ENCODE measurements at regions not wholly inside any gene's neighbourhood (a gene's known extent, or its start where the extent isn't known, plus 50 kb on each side); places are given as distances from the start of the nearest gene placed in this dataset.
"Not testable (repeated sequence)": the region's sequence is repeated elsewhere in the genome, so short reads cannot be mapped to it uniquely, and the experiment has no call there.

- DNase-seq = no peak
Measured at GRCh38 chr6:150684161-150684560, 84.5 kb downstream of the PLEKHG1 start.

- no peak for DNase-seq
Measured at GRCh38 chr6:150684714-150685459, 85.2 kb downstream of the PLEKHG1 start.

DNA sequence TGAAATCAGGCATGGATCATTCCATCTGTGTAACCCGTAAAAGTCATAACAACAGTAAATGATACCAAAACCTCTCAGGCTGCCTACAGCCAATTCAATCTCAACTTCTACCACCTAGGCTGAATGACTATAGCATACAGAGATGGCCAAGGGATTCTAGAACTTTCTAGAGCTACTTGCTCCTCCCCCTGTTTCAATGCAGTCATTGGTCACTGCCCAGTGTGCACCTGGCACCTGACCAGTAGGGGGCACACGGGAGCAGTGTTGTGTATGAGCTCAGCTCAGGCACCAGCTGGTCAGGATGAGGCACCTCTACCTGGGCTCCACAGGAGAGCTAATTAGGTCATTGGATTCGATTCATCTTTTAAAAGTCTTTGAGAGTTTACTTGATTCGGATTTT is 86.2 kb downstream of the PLEKHG1 start:
- DNase-seq = peak; percentile 64

GRCh38 chr6:150686566-150686965 is 86.9 kb downstream of the PLEKHG1 start:
- no peak for DNase-seq

GRCh38 chr6:150687508-150687907 is 87.8 kb downstream of the PLEKHG1 start:
- no peak for DNase-seq

DNA sequence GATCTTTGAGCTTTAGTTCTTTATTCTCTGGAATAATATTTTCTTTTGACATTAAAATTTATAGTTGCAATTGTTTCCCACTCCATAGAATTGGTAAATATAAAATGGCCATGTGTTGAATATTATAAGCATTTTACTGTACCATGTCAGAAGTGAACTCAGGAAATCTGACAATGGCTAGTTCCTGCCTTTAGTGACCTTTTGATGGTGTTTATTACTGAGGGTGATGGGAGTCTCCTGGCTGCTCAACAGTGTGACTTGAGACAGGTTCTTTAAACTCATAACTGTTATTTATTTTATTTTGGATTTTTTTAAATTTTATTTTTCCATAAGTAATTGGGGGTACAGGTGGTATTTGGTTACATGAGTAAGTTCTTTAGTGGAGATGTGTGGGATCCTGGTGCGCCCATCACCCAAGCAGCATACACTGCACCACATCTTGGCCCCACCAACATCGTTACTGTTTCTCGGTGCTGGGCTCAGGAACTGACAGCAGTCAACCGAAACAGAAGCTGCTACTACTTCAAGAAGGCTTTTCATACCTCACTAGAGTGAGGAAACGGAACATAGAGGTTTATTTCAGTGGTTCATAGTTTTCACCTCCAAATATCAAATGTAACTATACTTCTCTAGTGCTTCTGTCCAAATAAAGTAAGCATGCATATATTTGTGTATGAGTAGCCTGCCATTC is 90.4 kb downstream of the PLEKHG1 start:
- no peak for DNase-seq

DNA sequence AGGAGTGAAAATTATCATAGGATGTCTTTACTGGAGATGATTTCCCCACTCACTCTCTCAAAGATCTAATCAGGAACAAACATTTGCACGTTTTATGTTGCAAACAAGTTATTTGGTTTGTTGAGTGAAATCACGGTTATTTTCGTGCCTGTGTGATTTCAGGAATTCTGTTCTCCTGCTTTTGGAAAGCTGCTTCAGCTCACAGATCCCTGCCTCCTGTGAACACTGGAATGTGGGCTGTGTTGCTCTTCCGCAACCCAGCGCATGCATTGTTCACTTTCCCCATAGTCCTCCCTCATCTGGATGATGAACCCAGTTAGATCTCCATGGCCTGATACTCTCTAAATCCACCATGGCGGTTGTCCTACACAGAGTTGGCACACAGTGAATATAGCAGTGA is 91.0 kb downstream of the PLEKHG1 start:
- DNase-seq = no peak

DNA sequence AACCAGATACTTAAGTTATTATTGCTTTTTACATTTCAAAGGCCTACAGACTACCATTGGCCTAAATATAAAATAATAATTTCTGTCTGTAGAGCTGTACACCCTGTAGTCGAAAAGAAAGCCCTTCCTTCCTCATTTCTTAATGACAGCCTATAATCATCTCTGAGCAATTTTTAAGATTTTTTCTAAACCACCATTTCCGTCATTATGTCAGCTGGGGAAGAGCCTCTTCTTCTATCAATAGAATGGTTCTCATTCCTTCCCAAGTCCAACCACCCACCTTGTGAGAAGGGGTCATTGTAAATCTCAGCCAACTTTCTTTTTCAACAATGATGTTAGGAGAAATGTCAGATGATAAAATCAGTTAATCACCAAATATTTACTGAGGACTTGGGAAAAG is 91.8 kb downstream of the PLEKHG1 start:
- DNase-seq = no peak

GRCh38 chr6:150692604-150693003 is 92.9 kb downstream of the PLEKHG1 start:
- DNase-seq = no peak

DNA sequence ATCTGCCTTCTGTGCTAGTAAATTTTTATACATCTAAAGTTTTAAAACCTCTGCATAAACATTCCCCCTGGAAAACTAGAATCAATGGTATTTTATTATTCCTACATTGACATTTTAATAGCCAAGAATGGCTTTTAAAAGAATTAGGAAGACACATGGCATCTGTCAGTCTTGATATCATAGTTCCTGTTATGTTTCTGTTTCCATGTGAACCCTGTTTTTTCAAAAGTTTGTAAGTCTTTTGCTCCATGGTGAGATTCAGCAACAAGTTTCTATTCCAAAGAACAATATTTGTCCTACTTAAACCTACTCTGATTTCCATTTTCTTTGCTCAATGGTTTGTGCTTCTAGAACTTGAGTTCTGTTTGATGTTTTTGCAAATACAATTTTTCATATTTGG is 95.2 kb downstream of the PLEKHG1 start:
- DNase-seq = no peak

DNA sequence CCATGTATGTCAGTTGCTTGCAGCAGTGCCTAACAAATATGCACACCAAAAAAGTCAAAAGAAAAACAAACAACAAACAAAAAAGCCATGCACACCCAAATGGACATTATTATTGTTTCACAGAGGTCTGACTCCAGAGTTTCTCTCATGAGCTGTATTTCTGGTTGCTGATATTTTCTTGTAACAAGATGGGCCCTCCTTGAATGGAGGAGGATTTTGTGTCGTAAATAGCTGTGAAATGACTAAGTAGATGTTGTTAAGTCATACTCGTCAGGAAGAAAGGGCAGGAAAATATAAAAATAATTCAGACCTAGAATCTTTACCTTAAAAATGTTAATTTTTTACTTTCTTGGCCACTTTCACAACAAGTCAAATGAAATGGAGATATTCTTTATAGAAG is 96.0 kb downstream of the PLEKHG1 start:
- DNase-seq = no peak

DNA sequence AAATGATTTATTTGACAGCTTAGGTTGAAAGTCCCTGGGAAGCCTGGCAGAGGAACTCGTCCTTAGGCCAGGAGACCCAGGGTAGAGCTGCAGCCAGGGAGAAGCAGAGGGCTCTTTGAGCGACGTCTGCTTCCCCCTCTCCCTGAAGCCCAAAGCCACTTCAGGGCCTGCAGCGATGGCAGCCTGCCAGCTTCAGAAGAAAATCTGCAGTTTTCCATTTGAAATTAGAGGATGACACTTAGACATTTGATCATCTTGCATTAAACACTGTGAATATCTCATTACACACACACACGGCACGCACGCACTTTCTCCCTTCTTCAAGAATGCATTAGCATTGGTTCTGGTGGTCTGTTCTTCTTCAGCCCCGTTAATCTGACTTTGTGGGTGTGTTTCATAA is 96.5 kb downstream of the PLEKHG1 start:
- no peak for DNase-seq

DNA sequence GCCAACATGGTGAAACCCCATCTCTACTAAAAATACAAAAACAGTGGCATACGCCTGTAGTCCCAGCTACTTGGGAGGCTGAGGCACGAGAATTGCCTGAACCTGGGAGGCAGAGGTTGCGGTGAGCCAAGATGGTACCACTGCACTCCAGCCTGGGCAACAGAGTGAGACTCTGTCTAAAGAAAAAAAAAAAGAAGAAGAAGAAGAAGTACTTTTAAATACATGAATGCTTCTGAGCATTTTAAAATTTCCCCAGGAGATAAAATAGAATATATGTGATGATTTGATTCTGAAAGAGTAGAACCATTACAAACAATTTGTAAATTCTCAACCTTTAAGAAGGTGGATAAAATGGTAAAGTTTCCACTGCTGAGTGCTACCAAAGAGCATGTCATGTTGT is 97.2 kb downstream of the PLEKHG1 start:
- not testable (repeated sequence) for DNase-seq

GRCh38 chr6:150697515-150697914 is 97.8 kb downstream of the PLEKHG1 start:
- no peak for DNase-seq

DNA sequence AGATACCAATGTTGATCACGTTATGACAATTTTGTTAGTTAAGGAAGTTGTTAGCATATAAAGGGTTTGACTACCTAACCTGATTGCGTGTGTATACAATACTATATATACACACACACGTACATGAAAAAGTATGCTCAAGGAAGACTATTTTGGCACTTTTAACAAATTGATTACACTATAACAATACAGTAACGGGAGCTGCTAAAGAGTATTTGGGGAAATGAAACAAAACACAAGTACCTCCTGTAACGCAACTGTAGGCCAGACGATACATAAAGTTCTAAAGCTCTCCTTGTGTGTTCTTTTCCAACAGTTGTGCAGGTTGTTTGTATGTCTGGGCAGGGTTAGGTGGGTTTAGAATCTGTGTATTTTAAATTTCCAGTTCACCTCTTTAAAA is 98.7 kb downstream of the PLEKHG1 start:
- DNase-seq = no peak

GRCh38 chr6:150702675-150703074 is 103.0 kb downstream of the PLEKHG1 start:
- DNase-seq = no peak

- no peak for DNase-seq
Measured at GRCh38 chr6:150704447-150705192, 104.9 kb downstream of the PLEKHG1 start.

- no peak for DNase-seq
Measured at GRCh38 chr6:150705392-150705791, 105.7 kb downstream of the PLEKHG1 start.

DNA sequence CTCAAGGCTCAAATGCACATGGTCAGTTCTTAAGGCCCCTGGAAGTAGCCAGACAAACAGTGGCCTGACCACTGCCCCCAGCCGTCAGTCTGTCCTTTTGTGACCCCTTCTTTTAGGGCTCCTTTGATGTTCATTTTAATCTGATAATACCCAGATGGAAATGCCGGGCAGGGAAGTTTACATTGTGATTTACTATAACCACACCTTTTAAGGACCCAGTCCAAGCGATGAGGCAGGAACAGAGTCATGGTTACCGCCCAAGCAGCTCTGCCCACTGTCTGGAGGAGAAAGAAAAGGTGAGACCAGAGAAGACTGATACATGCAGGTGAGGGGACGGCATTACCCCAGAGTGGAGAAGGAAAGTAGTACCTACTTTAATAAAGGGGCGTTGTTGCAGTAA is 110.6 kb downstream of the PLEKHG1 start:
- no peak for DNase-seq

DNA sequence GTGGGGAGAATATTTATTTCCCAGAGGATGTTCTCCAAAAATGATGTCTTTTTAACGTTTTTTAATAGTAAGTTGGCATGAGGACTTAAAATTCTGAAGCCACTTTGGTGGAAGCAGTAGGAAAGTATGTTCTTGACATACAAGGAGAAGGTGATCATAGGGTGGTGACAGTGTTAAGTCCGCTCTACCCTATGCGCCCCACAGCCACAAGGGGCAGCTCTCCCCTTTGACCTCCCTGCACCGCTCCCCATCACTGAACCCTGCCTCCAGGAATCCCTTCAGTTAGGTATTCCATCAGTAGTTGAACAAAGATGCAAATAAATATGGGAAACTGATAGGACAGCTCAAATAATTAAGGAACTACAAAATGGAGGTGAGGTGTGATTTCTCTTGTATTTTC is 111.4 kb downstream of the PLEKHG1 start:
- no peak for DNase-seq

DNA sequence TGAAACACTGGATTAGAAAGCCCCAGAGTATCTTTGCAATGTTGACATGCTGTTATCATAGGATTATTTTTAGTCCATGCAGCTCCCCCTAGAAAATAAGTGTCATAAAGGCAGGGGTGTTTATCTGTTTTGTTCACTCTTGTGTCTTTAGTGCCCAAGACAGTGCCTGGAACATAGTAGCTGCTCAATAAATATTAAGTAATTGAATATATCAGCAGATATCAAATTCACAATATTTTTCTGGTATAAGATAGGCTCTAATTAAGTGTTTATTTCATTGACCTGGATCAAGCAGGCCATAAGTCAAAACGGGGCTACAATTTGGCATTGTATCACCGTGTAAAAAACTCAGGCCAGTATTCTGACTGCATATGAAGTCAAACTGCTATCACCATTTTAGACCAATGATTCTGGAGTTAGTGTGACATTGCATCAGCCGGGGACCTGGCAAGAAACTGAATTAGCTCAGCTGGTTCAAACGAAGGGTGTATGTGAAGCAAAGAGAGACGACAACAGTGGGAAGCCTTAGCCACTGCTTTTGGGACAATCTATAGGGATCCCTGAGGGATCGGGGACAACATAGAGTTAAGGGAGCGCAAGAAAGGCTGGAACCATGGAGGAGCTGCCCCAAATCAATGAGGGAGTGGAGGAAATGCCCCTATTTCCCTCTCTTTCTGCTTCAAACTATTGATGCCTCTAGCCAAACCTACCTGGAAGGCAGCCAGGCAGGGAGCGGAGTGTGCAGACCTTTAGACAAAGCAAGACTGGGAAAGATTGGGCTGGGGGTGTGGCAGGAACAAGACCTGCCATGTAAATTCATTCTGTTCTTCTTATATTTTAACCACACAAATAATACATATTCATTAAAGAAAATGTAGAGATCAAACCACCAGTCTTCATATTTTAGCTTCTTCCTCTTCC is 112.2 kb downstream of the PLEKHG1 start:
- DNase-seq = no peak

GRCh38 chr6:150712505-150713252 is 113.0 kb downstream of the PLEKHG1 start:
- DNase-seq = no peak

All from stimulated activated CD4-positive, alpha-beta T cell treated with anti-CD3 and anti-CD28 coated beads, Interleukin-15, amount 100 ng/mL, for 24 hours (primary cell).